BJ (cell line): ENCODE measurements at regions not wholly inside any gene's neighbourhood (a gene's known extent, or its start where the extent isn't known, plus 50 kb on each side); places are given as distances from the start of the nearest gene placed in this dataset.

Experiments used
- CTCF ChIA-PET: fragments of 350-600 bp; formaldehyde crosslinking; extraction: SDS; loops from one replicate; lab custom pipeline; 2021; ENCODE audit warnings: antibody characterized with exemption, inconsistent platforms; lab: Yijun Ruan, JAX
- POLR2A ChIA-PET: fragments of 300-600 bp; sonication (Branson Sonifier 250); formaldehyde crosslinking; extraction: SDS; loops from one replicate; lab custom pipeline; 2021; ENCODE audit warnings: antibody characterized with exemption; lab: Charles Lee
- DNase-seq: peaks from one replicate; pipeline ENCODE4 v3.0.0-alpha.2; 2011; ENCODE audit warnings: low read depth
- H3K27me3 ChIP-seq: 2 replicates; pipeline ENCODE4 v1.6.0; 2011; ENCODE audit warnings: low read length; ENCODE audit not compliant: control insufficient read depth, insufficient read depth
- H3K36me3 ChIP-seq: 2 replicates; pipeline ENCODE4 v1.5.1; 2011; ENCODE audit warnings: low read length; ENCODE audit not compliant: control insufficient read depth, insufficient read depth
- H3K4me3 ChIP-seq: 2 replicates; pipeline ENCODE4 v1.5.1; 2011; ENCODE audit warnings: low read depth, mild to moderate bottlenecking, control low read depth, low read length
- CTCF ChIP-seq: IDR thresholded peaks from 2 replicates; pipeline ENCODE4 v1.5.1; 2011; ENCODE audit warnings: low read depth, mild to moderate bottlenecking, control low read depth, inconsistent platforms, low read length, moderate library complexity; ENCODE audit not compliant: insufficient read depth

GRCh38 chr17:34756637-34757021 is 177.2 kb downstream of the TMEM132E start:
- Histone ChIP-seq H3K27me3 (no peaks in the 10 kb centered on the region), H3K36me3 (no peaks in the 10 kb centered on the region), H3K4me3 (no peak overlapping the region)
- no peak for DNase-seq
- TF ChIP-seq CTCF: no peak
- POLR2A ChIA-PET: no interaction called here
- CTCF ChIA-PET: no interaction called here

GRCh38 chr17:34755981-34756636 is 176.7 kb downstream of the TMEM132E start:
- DNase-seq: no peak
- ChIA-PET CTCF (no interaction called here), POLR2A (no interaction called here)
- no peak for TF ChIP-seq CTCF
- Histone ChIP-seq H3K27me3 (no peaks in the 10 kb centered on the region), H3K36me3 (no peaks in the 10 kb centered on the region), H3K4me3 (no peak overlapping the region)

GRCh38 chr17:34755371-34755770 is 176.0 kb downstream of the TMEM132E start:
- Histone ChIP-seq H3K36me3 (no peaks in the 10 kb centered on the region), H3K27me3 (no peaks in the 10 kb centered on the region), H3K4me3 (no peak overlapping the region)
- ChIA-PET POLR2A (no interaction called here), CTCF (no interaction called here)
- no peak for TF ChIP-seq CTCF
- no peak for DNase-seq

- no peak for TF ChIP-seq CTCF
- ChIA-PET CTCF (no interaction called here), POLR2A (no interaction called here)
- H3K36me3 ChIP-seq: no peaks in the 10 kb centered on the region
- no peak overlapping the region for H3K4me3 ChIP-seq
- no peaks in the 10 kb centered on the region for H3K27me3 ChIP-seq
- no peak for DNase-seq
Measured at GRCh38 chr17:34750004-34750403, 170.6 kb downstream of the TMEM132E start.

- no peak for TF ChIP-seq CTCF
- H3K36me3 ChIP-seq: no peaks in the 10 kb centered on the region
- ChIA-PET POLR2A (no interaction called here), CTCF (no interaction called here)
- H3K27me3 ChIP-seq: no peaks in the 10 kb centered on the region
- DNase-seq: no peak
- H3K4me3 ChIP-seq: no peak overlapping the region
Measured at GRCh38 chr17:34741967-34742366, 162.6 kb downstream of the TMEM132E start.
